GM21423 (cell line): ENCODE measurements at regions not wholly inside any gene's neighbourhood (a gene's known extent, or its start where the extent isn't known, plus 50 kb on each side); places are given as distances from the start of the nearest gene placed in this dataset.
"Not testable (repeated sequence)": the region's sequence is repeated elsewhere in the genome, so short reads cannot be mapped to it uniquely, and the experiment has no call there.

Source experiments
- ATAC-seq: cut with Tn5 transposase; IDR thresholded peaks from one replicate; pipeline ENCODE4 v1.9.1; 2021; ENCODE audit warnings: mild to moderate bottlenecking, moderate library complexity; ENCODE audit not compliant: unreplicated experiment

GRCh38 chr3:157859541-157859940, 246.7 kb downstream of the SHOX2 start:
- no peak for ATAC-seq

- no peak for ATAC-seq
Observed at GRCh38 chr3:157858821-157859220, 247.4 kb downstream of the SHOX2 start.

GRCh38 chr3:157857440-157857839, 248.8 kb downstream of the SHOX2 start:
- ATAC-seq = no peak

- no peak for ATAC-seq
Observed at GRCh38 chr3:157856078-157856939, 249.9 kb downstream of the SHOX2 start.

- not testable (repeated sequence) for ATAC-seq
Observed at GRCh38 chr3:157845839-157846238, 260.4 kb downstream of the SHOX2 start.

- ATAC-seq = no peak
Observed at GRCh38 chr3:157844800-157845565, 261.2 kb downstream of the SHOX2 start.

GRCh38 chr3:157844216-157844615, 262.0 kb downstream of the SHOX2 start:
- no peak for ATAC-seq

GRCh38 chr3:157841029-157841428, 265.2 kb downstream of the SHOX2 start:
- no peak for ATAC-seq

- no peak for ATAC-seq
Observed at GRCh38 chr3:157840564-157840963, 265.7 kb downstream of the SHOX2 start.

- no peak for ATAC-seq
Observed at GRCh38 chr3:157838457-157838856, 267.8 kb downstream of the SHOX2 start.

- no peak for ATAC-seq
Observed at GRCh38 chr3:157837336-157837735, 268.9 kb downstream of the SHOX2 start.

GRCh38 chr3:157836022-157836421, 270.2 kb downstream of the SHOX2 start:
- ATAC-seq = no peak

- no peak for ATAC-seq
Observed at GRCh38 chr3:157832588-157832987, 273.6 kb downstream of the SHOX2 start.

- ATAC-seq = no peak
Observed at GRCh38 chr3:157830556-157831236, 275.5 kb downstream of the SHOX2 start.

GRCh38 chr3:157829786-157830185, 276.4 kb downstream of the SHOX2 start:
- ATAC-seq = no peak

GRCh38 chr3:157824281-157824680, 281.9 kb downstream of the SHOX2 start:
- no peak for ATAC-seq

- ATAC-seq = no peak
Observed at GRCh38 chr3:157823050-157823449, 283.2 kb downstream of the SHOX2 start.

- ATAC-seq = no peak
Observed at GRCh38 chr3:157820157-157820517, 286.1 kb downstream of the SHOX2 start.

- ATAC-seq = no peak
Observed at GRCh38 chr3:157819270-157820156, 286.7 kb downstream of the SHOX2 start.

GRCh38 chr3:157816896-157817295, 289.3 kb downstream of the SHOX2 start:
- no peak for ATAC-seq

GRCh38 chr3:157816296-157816695, 289.9 kb downstream of the SHOX2 start:
- no peak for ATAC-seq
